ENCODE measurements at regions not wholly inside any gene's neighbourhood (a gene's known extent, or its start where the extent isn't known, plus 50 kb on each side); places are given as distances from the start of the nearest gene placed in this dataset.

- TF ChIP-seq CTCF (conservative IDR thresholded peaks at IDR 0.05) (no peak), EZH2 (IDR thresholded peaks at IDR 0.05; ENCODE audit: low read depth) (no peak)
Observed at GRCh38 chr9:129290606-129291005, 112.5 kb upstream of the IER5L start.
